Tibial nerve (tissue), 4 donors: ENCODE measurements at regions not wholly inside any gene's neighbourhood (a gene's known extent, or its start where the extent isn't known, plus 50 kb on each side); places are given as distances from the start of the nearest gene placed in this dataset.

Experiments
- DNase-seq, 2 donors: peaks; one replicate each; pipeline ENCODE4 v3.0.0-alpha.2; 2019; ENCODE audit warnings: low spot score in 2 of 2
- H3K27ac ChIP-seq, 4 donors: fragments of 200-600 bp; sonication (generic) in 3 of 4; one replicate each; pipeline ENCODE4 v1.5.1; 2017 to 2019; ENCODE audit warnings: mild to moderate bottlenecking in 1 of 4
- H3K27me3 ChIP-seq, 2 donors: fragments of 200-600 bp; sonication (generic) in 1 of 2; one replicate each; pipeline versions ENCODE4 v1.5.1 to v1.6.0; 2017 to 2019
- H3K36me3 ChIP-seq, 3 donors: fragments of 200-600 bp; sonication (generic); one replicate each; pipeline ENCODE4 v1.5.1; 2018 to 2019
- H3K4me1 ChIP-seq, 4 donors: fragments of 200-600 bp; sonication (generic) in 3 of 4; one replicate each; pipeline ENCODE4 v1.5.1; 2017 to 2019
- H3K4me3 ChIP-seq, 4 donors: fragments of 200-600 bp; sonication (generic) in 3 of 4; one replicate each; pipeline ENCODE4 v1.5.1; 2017 to 2019; ENCODE audit warnings: mild to moderate bottlenecking in 1 of 4, moderate library complexity in 1 of 4
- H3K9me3 ChIP-seq, 4 donors: fragments of 200-600 bp; sonication (generic) in 3 of 4; one replicate each; pipeline ENCODE4 v1.5.1; 2017 to 2019
- EP300 ChIP-seq, 2 donors: sonication (generic); formaldehyde crosslinking; IDR thresholded peaks; one replicate each; pipeline ENCODE4 v1.6.1; 2017; ENCODE audit warnings: antibody characterized with exemption in 2 of 2, mild to moderate bottlenecking in 1 of 2
- POLR2A ChIP-seq, 2 donors: fragments of 450-650 bp; IDR thresholded peaks; one replicate each; pipeline ENCODE4 v1.6.1; 2017; ENCODE audit warnings: antibody characterized with exemption in 2 of 2, mild to moderate bottlenecking in 2 of 2, moderate library complexity in 2 of 2
- WGBS, 2 donors: methylation state at CpG; one replicate each; pipeline ENCODE4 v1.1.5; 2018; 5-methylcytosine and 5-hydroxymethylcytosine counted together
- TF ChIP-seq, protein P1 (sequence below), 5 experiments: fragments of 200-600 bp in 3 of 5; fragments of 450-650 bp in 2 of 5; sonication (generic) in 3 of 5; IDR thresholded peaks; one replicate each; pipeline ENCODE4 v1.5.1; 2016 to 2019; ENCODE audit warnings: antibody characterized with exemption in 5 of 5, mild to moderate bottlenecking in 3 of 5, moderate library complexity in 2 of 5

DNA sequence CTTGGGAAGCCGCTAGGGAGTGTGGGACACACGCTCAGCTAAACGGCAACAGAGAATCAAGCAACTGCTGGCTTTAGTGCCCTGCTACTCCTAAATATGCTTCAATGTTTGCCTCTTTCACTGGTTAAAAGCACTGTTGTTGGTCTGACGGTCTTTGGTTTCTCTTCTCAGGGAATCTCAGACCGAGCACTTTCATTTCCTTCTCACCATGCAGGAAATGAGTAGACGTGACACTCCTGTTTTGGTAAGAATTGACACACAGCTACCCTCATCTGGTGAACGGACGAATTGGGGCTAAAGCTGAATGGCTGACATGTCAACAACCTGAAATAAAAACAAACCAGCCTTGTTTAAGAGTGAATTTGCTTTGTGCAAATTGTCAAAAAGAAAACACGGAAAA, 57.5 kb upstream of the PIWIL1 start:
- WGBS, 2 donors = 32 to 39% methylated on average over 9 of the region's 9 CpGs
- no peak for DNase-seq
- H3K4me1 ChIP-seq = no peaks in the 10 kb centered on the region
- H3K36me3 ChIP-seq = no peaks in the 10 kb centered on the region
- peaks cover 0 to 13% (median 0%) of the 10 kb centered on the region in 4 donors for H3K9me3 ChIP-seq
- peak overlapping the region in 2 of 4 donors; percentile 3 to 34 for H3K4me3 ChIP-seq
- no peaks in the 10 kb centered on the region for H3K27me3 ChIP-seq
- no peak overlapping the region for H3K27ac ChIP-seq
- TF ChIP-seq, protein P1, sequence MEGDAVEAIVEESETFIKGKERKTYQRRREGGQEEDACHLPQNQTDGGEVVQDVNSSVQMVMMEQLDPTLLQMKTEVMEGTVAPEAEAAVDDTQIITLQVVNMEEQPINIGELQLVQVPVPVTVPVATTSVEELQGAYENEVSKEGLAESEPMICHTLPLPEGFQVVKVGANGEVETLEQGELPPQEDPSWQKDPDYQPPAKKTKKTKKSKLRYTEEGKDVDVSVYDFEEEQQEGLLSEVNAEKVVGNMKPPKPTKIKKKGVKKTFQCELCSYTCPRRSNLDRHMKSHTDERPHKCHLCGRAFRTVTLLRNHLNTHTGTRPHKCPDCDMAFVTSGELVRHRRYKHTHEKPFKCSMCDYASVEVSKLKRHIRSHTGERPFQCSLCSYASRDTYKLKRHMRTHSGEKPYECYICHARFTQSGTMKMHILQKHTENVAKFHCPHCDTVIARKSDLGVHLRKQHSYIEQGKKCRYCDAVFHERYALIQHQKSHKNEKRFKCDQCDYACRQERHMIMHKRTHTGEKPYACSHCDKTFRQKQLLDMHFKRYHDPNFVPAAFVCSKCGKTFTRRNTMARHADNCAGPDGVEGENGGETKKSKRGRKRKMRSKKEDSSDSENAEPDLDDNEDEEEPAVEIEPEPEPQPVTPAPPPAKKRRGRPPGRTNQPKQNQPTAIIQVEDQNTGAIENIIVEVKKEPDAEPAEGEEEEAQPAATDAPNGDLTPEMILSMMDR (IDR thresholded peaks at IDR 0.05) = no peak
- TF ChIP-seq EP300 (IDR thresholded peaks at IDR 0.05) = no peak
- TF ChIP-seq POLR2A (IDR thresholded peaks at IDR 0.05) = no peak

DNA sequence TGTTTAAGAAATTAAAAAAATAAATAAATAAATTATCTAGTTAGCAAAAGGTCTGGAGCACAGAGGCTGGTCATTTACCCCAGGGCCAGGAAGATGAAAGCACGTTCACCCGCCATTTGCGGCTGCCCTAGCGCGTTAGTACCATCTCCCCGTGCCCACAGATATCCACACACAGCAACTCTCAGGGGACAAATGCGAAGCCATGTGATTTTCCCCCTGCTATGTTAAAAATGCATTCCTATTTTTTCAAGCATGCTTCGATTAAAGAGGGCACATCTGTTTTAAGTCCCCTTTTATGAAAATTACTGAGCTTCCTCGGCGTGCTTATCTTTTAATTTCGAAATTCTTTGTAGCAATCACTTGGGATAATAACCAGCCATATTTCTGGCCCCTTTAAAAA, 56.9 kb upstream of the PIWIL1 start:
- H3K4me3 ChIP-seq = peak overlapping the region in 1 of 4 donors; percentile 34
- no peaks in the 10 kb centered on the region for H3K36me3 ChIP-seq
- WGBS, 2 donors = 55 to 70% methylated on average over 11 of the region's 11 CpGs
- H3K4me1 ChIP-seq = no peaks in the 10 kb centered on the region
- no peak overlapping the region for H3K27ac ChIP-seq
- H3K9me3 ChIP-seq = peaks cover 0 to 13% (median 0%) of the 10 kb centered on the region in 4 donors
- H3K27me3 ChIP-seq = no peaks in the 10 kb centered on the region
- TF ChIP-seq POLR2A (IDR thresholded peaks at IDR 0.05) (no peak), EP300 (IDR thresholded peaks at IDR 0.05) (no peak)
- TF ChIP-seq, protein P1 (IDR thresholded peaks at IDR 0.05) = no peak
- no peak for DNase-seq

DNA sequence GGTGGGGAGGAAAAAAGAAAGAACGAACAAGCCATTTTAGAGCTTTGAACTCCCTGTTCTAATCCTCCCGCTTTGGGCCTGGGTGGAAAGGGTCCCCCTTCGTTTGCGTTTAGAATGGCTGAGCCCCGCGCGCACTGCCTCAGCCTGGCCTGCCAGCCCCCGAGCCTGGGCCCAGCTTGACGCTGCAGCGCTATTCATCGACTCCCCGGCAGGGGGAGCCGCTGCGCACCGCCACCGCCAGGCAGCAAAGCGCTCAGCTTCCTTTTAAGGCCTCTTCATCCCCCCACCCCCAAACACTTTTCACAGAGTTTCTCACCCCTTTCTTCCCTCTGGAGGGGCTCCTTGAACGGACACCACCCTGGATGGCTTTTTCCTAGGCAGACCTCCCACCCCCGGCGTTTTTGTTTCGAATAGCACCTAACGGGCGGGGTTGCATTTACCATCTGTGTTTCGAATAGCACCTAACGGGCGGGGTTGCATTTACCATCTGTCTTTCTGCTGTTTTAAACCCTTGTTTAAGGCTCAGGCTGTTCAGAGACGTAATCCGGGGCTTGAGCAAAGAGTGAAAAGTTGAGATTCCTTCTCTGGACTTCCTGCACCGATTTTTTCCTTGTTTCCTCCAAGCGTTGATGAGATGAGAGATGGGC, 56.4 kb upstream of the PIWIL1 start:
- no peaks in the 10 kb centered on the region for H3K36me3 ChIP-seq
- TF ChIP-seq POLR2A (IDR thresholded peaks at IDR 0.05) = no peak
- TF ChIP-seq, protein P1 (IDR thresholded peaks at IDR 0.05) = peak; percentile 20 to 57 (median 42)
- no peak for TF ChIP-seq EP300 (IDR thresholded peaks at IDR 0.05)
- H3K27ac ChIP-seq = no peak overlapping the region
- 38 to 46% methylated on average over 30 of the region's 30 CpGs for WGBS, 2 donors
- H3K4me3 ChIP-seq = peak overlapping the region in 1 of 4 donors; percentile 34
- H3K9me3 ChIP-seq = peaks cover 0 to 13% (median 0%) of the 10 kb centered on the region in 4 donors
- no peaks in the 10 kb centered on the region for H3K4me1 ChIP-seq
- no peaks in the 10 kb centered on the region for H3K27me3 ChIP-seq
- DNase-seq = no peak

DNA sequence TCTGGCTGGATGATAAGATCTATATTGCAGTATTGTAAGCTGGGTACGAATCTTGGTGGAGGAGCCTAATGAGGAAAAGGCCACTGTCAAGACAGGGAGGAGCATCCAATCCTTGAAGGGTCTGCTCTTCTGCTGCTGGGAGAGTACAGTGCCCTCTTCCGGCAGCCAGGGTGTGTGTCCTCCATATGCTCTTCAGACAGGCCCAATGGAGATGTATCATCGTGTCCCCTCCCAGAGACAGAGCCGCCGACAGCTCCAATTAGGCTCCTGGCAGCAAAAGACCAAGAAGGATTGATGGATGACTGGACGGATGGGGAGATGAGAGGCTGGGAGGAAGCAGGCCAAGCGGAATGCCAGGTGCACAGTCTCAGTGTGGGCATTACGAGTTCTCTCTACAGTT, 51.6 kb upstream of the PIWIL1 start:
- H3K9me3 ChIP-seq = peaks cover 0 to 26% (median 0%) of the 10 kb centered on the region in 4 donors
- no peaks in the 10 kb centered on the region for H3K36me3 ChIP-seq
- TF ChIP-seq EP300 (IDR thresholded peaks at IDR 0.05) (no peak), POLR2A (IDR thresholded peaks at IDR 0.05) (no peak)
- TF ChIP-seq, protein P1 (IDR thresholded peaks at IDR 0.05) = no peak
- no peak overlapping the region for H3K27ac ChIP-seq
- WGBS, 2 donors = 54 to 58% methylated on average over 8 of the region's 8 CpGs
- no peaks in the 10 kb centered on the region for H3K4me1 ChIP-seq
- H3K4me3 ChIP-seq = no peak overlapping the region
- no peaks in the 10 kb centered on the region for H3K27me3 ChIP-seq
- no peak for DNase-seq

DNA sequence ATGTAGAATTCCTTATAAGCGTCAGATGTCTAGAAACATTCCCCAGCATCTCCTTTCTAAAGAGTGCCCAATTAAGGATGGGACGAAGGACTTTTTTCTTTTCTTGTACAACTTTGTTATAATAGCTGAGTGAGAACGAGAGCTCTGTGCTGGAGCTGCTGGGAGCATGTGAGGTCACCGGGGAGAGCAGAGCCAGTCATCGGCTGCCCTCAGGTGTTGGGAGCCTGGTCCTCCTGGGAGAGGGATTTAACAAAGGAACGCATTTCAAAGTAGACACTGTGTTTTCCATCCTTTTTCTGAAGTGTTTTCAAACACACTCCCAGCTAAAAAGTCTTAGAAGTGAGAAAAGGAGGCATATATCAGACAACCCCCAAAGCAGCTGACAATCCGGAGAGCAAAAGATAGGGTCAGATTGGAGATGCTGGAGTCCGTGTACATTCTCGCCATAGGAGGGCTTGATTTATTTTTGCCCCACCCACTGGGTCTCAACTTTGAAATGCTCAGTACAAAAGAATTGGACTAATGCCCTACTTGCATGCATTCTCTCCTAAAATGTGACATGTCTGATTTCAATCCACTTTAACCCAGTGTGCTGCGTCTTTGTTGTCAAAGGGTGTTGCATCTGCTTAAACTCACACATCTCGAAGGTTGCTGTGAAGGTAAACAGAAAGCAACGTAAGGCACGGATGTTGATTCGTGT, 50.8 kb upstream of the PIWIL1 start:
- Histone ChIP-seq H3K9me3 (peaks cover 0 to 30% (median 0%) of the 10 kb centered on the region in 4 donors), H3K27ac (no peak overlapping the region), H3K4me1 (no peaks in the 10 kb centered on the region), H3K36me3 (no peaks in the 10 kb centered on the region), H3K27me3 (no peaks in the 10 kb centered on the region), H3K4me3 (no peak overlapping the region)
- DNase-seq = no peak
- 55 to 58% methylated on average over 14 of the region's 14 CpGs for WGBS, 2 donors
- TF ChIP-seq, protein P1 (IDR thresholded peaks at IDR 0.05) = no peak
- TF ChIP-seq EP300 (IDR thresholded peaks at IDR 0.05) (no peak), POLR2A (IDR thresholded peaks at IDR 0.05) (no peak)
